Erythroblast (primary cell): ENCODE measurements at regions not wholly inside any gene's neighbourhood (a gene's known extent, or its start where the extent isn't known, plus 50 kb on each side); places are given as distances from the start of the nearest gene placed in this dataset.

Experiments
- GATA1 ChIP-seq: IDR thresholded peaks from 2 replicates; pipeline ENCODE4 v1.6.1; 2011; ENCODE audit warnings: low read depth, mild to moderate bottlenecking, control low read depth, low read length, moderate library complexity
- POLR2A ChIP-seq: IDR thresholded peaks from 2 replicates; pipeline ENCODE4 v1.6.1; 2011; ENCODE audit warnings: mild to moderate bottlenecking, low read length

GRCh38 chrX:139246295-139246694 is 284.2 kb upstream of the F9 start:
- TF ChIP-seq POLR2A (no peak), GATA1 (no peak)
